Stimulated activated naive CD8-positive, alpha-beta T cell treated with anti-CD3 and anti-CD28 coated beads, Interleukin-15, amount 100 ng/mL, for 72 hours (primary cell): ENCODE measurements at regions not wholly inside any gene's neighbourhood (a gene's known extent, or its start where the extent isn't known, plus 50 kb on each side); places are given as distances from the start of the nearest gene placed in this dataset.
"Not testable (repeated sequence)": the region's sequence is repeated elsewhere in the genome, so short reads cannot be mapped to it uniquely, and the experiment has no call there.

Source experiments
- ATAC-seq: fragments of 150-1000 bp; cut with Tn5 transposase; 2 replicates; pipeline ENCODE4 v1.10.0; 2021; ENCODE audit warnings: mild to moderate bottlenecking, moderate library complexity
- DNase-seq, 2 donors: peaks; one replicate each; pipeline ENCODE4 v3.0.0; 2021 to 2022
- H3K27ac Mint-ChIP-seq, 2 donors: one replicate each; pipeline ENCODE4 v1.8.0; 2022; ENCODE audit warnings: mild to moderate bottlenecking in 2 of 2, mixed read lengths in 2 of 2, moderate library complexity in 2 of 2
- H3K27me3 Mint-ChIP-seq: one replicate; pipeline ENCODE4 v1.8.0; 2022; ENCODE audit warnings: mixed read lengths
- H3K4me1 Mint-ChIP-seq: one replicate; pipeline ENCODE4 v1.8.0; 2022; ENCODE audit warnings: mild to moderate bottlenecking, mixed read lengths
- H3K4me3 Mint-ChIP-seq, 2 donors: one replicate each; pipeline ENCODE4 v1.8.0; 2022; ENCODE audit warnings: mild to moderate bottlenecking in 2 of 2, mixed read lengths in 2 of 2, moderate library complexity in 1 of 2
- H3K9me3 Mint-ChIP-seq, 2 donors: one replicate each; pipeline ENCODE4 v1.8.0; 2022; ENCODE audit warnings: mixed read lengths in 2 of 2

- H3K4me1 Mint-ChIP-seq, result no peaks in the 10 kb centered on the region
- ATAC-seq (no peak), DNase-seq (no peak)
- H3K27ac Mint-ChIP-seq, result no peak overlapping the region
- no peaks in the 10 kb centered on the region for H3K9me3 Mint-ChIP-seq
- no peak overlapping the region for H3K4me3 Mint-ChIP-seq
- H3K27me3 Mint-ChIP-seq, result no peaks in the 10 kb centered on the region
Measured at GRCh38 chr17:71748872-71749271, 371.9 kb upstream of the SOX9 start.

- Mint-ChIP-seq H3K9me3 (no peaks in the 10 kb centered on the region), H3K27ac (no peak overlapping the region), H3K4me1 (no peaks in the 10 kb centered on the region), H3K4me3 (no peak overlapping the region), H3K27me3 (no peaks in the 10 kb centered on the region)
- DNase-seq (no peak), ATAC-seq (no peak)
Measured at GRCh38 chr17:71753070-71753469, 367.8 kb upstream of the SOX9 start.

- ATAC-seq (no peak), DNase-seq (no peak)
- no peak overlapping the region for H3K4me3 Mint-ChIP-seq
- H3K4me1 Mint-ChIP-seq, result no peaks in the 10 kb centered on the region
- H3K27ac Mint-ChIP-seq, result no peak overlapping the region
- no peaks in the 10 kb centered on the region for H3K27me3 Mint-ChIP-seq
- peaks cover 0 to 7% of the 10 kb centered on the region in 2 donors for H3K9me3 Mint-ChIP-seq
Measured at GRCh38 chr17:71757156-71757555, 363.7 kb upstream of the SOX9 start.

GRCh38 chr17:71757956-71758355 is 362.9 kb upstream of the SOX9 start:
- no peak for ATAC-seq

GRCh38 chr17:71759422-71760060 is 361.3 kb upstream of the SOX9 start:
- ATAC-seq (no peak), DNase-seq (no peak)
- H3K27me3 Mint-ChIP-seq, result no peaks in the 10 kb centered on the region
- H3K4me1 Mint-ChIP-seq, result no peaks in the 10 kb centered on the region
- no peak overlapping the region for H3K27ac Mint-ChIP-seq
- H3K9me3 Mint-ChIP-seq, result peaks cover 0 to 7% of the 10 kb centered on the region in 2 donors
- H3K4me3 Mint-ChIP-seq, result no peak overlapping the region

More at GRCh38 chr17:71757956-71758355, 362.9 kb upstream of the SOX9 start:
- H3K4me1 Mint-ChIP-seq, result no peaks in the 10 kb centered on the region
- H3K27me3 Mint-ChIP-seq, result no peaks in the 10 kb centered on the region
- H3K27ac Mint-ChIP-seq, result no peak overlapping the region
- no peak overlapping the region for H3K4me3 Mint-ChIP-seq
- DNase-seq, result no peak
- H3K9me3 Mint-ChIP-seq, result peaks cover 0 to 7% of the 10 kb centered on the region in 2 donors

GRCh38 chr17:71760062-71760720 is 360.6 kb upstream of the SOX9 start:
- peaks cover 0 to 7% of the 10 kb centered on the region in 2 donors for H3K9me3 Mint-ChIP-seq

GRCh38 chr17:71762526-71762925 is 358.3 kb upstream of the SOX9 start:
- no peaks in the 10 kb centered on the region for H3K27me3 Mint-ChIP-seq
- no peaks in the 10 kb centered on the region for H3K4me1 Mint-ChIP-seq
- DNase-seq (no peak), ATAC-seq (no peak)
- H3K9me3 Mint-ChIP-seq, result peaks cover 0 to 7% of the 10 kb centered on the region in 2 donors
- no peak overlapping the region for H3K4me3 Mint-ChIP-seq
- no peak overlapping the region for H3K27ac Mint-ChIP-seq

More at GRCh38 chr17:71760062-71760720, 360.6 kb upstream of the SOX9 start:
- H3K4me3 Mint-ChIP-seq, result no peak overlapping the region
- H3K27ac Mint-ChIP-seq, result no peak overlapping the region
- ATAC-seq (no peak), DNase-seq (no peak)
- no peaks in the 10 kb centered on the region for H3K4me1 Mint-ChIP-seq
- no peaks in the 10 kb centered on the region for H3K27me3 Mint-ChIP-seq

GRCh38 chr17:71764505-71764904 is 356.3 kb upstream of the SOX9 start:
- no peak overlapping the region for H3K27ac Mint-ChIP-seq
- no peaks in the 10 kb centered on the region for H3K27me3 Mint-ChIP-seq
- DNase-seq (no peak), ATAC-seq (no peak)
- H3K9me3 Mint-ChIP-seq, result peaks cover 0 to 7% of the 10 kb centered on the region in 2 donors
- no peaks in the 10 kb centered on the region for H3K4me1 Mint-ChIP-seq
- no peak overlapping the region for H3K4me3 Mint-ChIP-seq

GRCh38 chr17:71765437-71765836 is 355.4 kb upstream of the SOX9 start:
- Mint-ChIP-seq H3K27me3 (no peaks in the 10 kb centered on the region), H3K4me3 (no peak overlapping the region), H3K27ac (no peak overlapping the region), H3K9me3 (peaks cover 2 to 11% of the 10 kb centered on the region in 2 donors), H3K4me1 (no peaks in the 10 kb centered on the region)
- DNase-seq (no peak), ATAC-seq (no peak)

GRCh38 chr17:71769850-71770249 is 351.0 kb upstream of the SOX9 start:
- Mint-ChIP-seq H3K27me3 (no peaks in the 10 kb centered on the region), H3K4me3 (no peak overlapping the region), H3K4me1 (no peaks in the 10 kb centered on the region), H3K27ac (no peak overlapping the region), H3K9me3 (peaks cover 9 to 27% of the 10 kb centered on the region in 2 donors)
- no peak for DNase-seq
- ATAC-seq, result no peak

- Mint-ChIP-seq H3K9me3 (peaks cover 6 to 12% of the 10 kb centered on the region in 2 donors), H3K27ac (no peak overlapping the region), H3K4me1 (no peaks in the 10 kb centered on the region), H3K4me3 (no peak overlapping the region), H3K27me3 (no peaks in the 10 kb centered on the region)
- ATAC-seq, result no peak
- no peak for DNase-seq
Measured at GRCh38 chr17:71777048-71777640, 343.7 kb upstream of the SOX9 start.

- Mint-ChIP-seq H3K4me3 (no peak overlapping the region), H3K9me3 (peaks cover 0 to 8% of the 10 kb centered on the region in 2 donors), H3K4me1 (no peaks in the 10 kb centered on the region), H3K27me3 (no peaks in the 10 kb centered on the region), H3K27ac (no peak overlapping the region)
- ATAC-seq (no peak), DNase-seq (no peak)
Measured at GRCh38 chr17:71779482-71779881, 341.3 kb upstream of the SOX9 start.

GRCh38 chr17:71780596-71780995 is 340.2 kb upstream of the SOX9 start:
- H3K4me3 Mint-ChIP-seq, result no peak overlapping the region
- H3K4me1 Mint-ChIP-seq, result no peaks in the 10 kb centered on the region
- no peak overlapping the region for H3K27ac Mint-ChIP-seq
- DNase-seq (no peak), ATAC-seq (no peak)
- H3K27me3 Mint-ChIP-seq, result no peaks in the 10 kb centered on the region
- H3K9me3 Mint-ChIP-seq, result peaks cover 0 to 14% of the 10 kb centered on the region in 2 donors

GRCh38 chr17:71782021-71782420 is 338.8 kb upstream of the SOX9 start:
- ATAC-seq, H3K27ac Mint-ChIP-seq, H3K27me3 Mint-ChIP-seq, H3K4me1 Mint-ChIP-seq, H3K4me3 Mint-ChIP-seq, DNase-seq: not testable (repeated sequence)
- H3K9me3 Mint-ChIP-seq, result peaks cover 5 to 15% of the 10 kb centered on the region in 2 donors

GRCh38 chr17:71790791-71791190 is 330.0 kb upstream of the SOX9 start:
- H3K4me1 Mint-ChIP-seq, result no peaks in the 10 kb centered on the region
- ATAC-seq (no peak), DNase-seq (no peak)
- H3K4me3 Mint-ChIP-seq, result no peak overlapping the region
- H3K27ac Mint-ChIP-seq, result no peak overlapping the region
- H3K27me3 Mint-ChIP-seq, result peaks cover 7% of the 10 kb centered on the region
- peaks cover 6 to 11% of the 10 kb centered on the region in 2 donors for H3K9me3 Mint-ChIP-seq

- Mint-ChIP-seq H3K4me3 (no peak overlapping the region), H3K9me3 (peaks cover 9 to 14% of the 10 kb centered on the region in 2 donors), H3K4me1 (no peaks in the 10 kb centered on the region), H3K27me3 (peaks cover 7% of the 10 kb centered on the region), H3K27ac (no peak overlapping the region)
- DNase-seq (no peak), ATAC-seq (no peak)
Measured at GRCh38 chr17:71791311-71791710, 329.5 kb upstream of the SOX9 start.
